GM18511 (cell line): ENCODE measurements at regions not wholly inside any gene's neighbourhood (a gene's known extent, or its start where the extent isn't known, plus 50 kb on each side); places are given as distances from the start of the nearest gene placed in this dataset.

Experiments
- ATAC-seq: cut with Tn5 transposase; IDR thresholded peaks from one replicate; pipeline ENCODE4 v1.9.1; 2021; ENCODE audit warnings: mild to moderate bottlenecking, moderate library complexity; ENCODE audit not compliant: unreplicated experiment

- ATAC-seq = no peak
These were observed 922.8 kb upstream of the MAP3K7 start for GRCh38 chr6:91509711-91510110.

DNA sequence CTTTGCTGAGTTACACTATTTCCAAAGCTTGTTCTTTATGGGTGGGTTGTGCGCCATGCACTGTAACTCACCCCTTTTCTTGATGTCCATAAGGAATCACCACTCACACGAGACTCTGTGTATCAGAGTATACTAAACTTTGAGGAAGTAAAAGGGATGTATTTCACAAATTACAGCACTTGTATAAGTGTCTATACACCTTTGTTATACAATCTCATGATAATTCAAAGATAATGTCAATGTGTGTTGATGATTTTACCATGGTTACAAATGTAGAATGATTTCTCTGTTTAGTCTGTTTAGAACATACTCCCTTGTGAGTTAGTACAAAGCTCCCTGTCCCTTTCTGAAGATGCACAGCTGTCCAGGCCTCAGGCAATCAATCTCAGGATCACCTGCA is 922.2 kb upstream of the MAP3K7 start:
- no peak for ATAC-seq

DNA sequence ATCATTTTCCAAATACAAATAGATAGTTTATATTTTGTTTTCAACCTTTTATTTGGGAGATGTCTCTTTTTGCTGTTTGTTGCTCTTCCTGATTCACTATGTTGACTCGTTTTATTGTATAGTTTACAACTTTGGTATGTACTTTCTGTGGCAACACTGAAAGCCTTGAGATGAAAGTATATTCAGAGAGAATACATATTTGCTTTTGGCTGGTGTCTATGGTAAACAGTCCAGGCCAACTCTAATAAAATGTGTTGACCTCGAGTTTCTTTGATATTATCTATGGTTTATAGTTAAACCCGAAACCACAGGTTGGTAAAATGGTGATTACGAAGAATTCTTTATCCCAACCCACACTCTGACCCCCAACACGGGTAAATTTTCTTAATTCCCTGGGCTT is 919.6 kb upstream of the MAP3K7 start:
- ATAC-seq = no peak

DNA sequence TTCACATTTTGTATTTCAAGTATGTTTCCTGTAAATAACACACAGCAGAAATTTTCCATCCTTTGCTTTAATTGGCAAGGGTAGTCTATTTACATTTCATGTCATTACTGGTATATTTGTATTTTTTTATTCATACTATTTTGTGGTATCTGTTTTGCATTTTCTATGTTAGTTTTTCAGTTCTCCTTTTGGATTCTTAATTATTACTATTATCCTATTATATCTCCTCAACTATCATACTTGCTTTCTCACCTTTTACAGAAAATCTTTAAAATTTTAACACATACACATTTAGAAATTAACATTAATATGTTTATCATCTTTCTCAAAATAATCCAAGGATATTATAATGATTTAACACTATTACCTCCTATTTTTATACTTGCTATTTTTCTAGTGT is 918.3 kb upstream of the MAP3K7 start:
- ATAC-seq = peak; percentile 76

- ATAC-seq = no peak
These were observed 915.1 kb upstream of the MAP3K7 start for GRCh38 chr6:91501930-91502329.

- ATAC-seq = no peak
These were observed 913.9 kb upstream of the MAP3K7 start for GRCh38 chr6:91500689-91501303.

- ATAC-seq = no peak
These were observed 911.7 kb upstream of the MAP3K7 start for GRCh38 chr6:91498576-91498975.

- no peak for ATAC-seq
These were observed 910.9 kb upstream of the MAP3K7 start for GRCh38 chr6:91497770-91498169.

- ATAC-seq = no peak
These were observed 903.9 kb upstream of the MAP3K7 start for GRCh38 chr6:91490671-91491301.

- ATAC-seq = no peak
These were observed 901.0 kb upstream of the MAP3K7 start for GRCh38 chr6:91487696-91488392.

DNA sequence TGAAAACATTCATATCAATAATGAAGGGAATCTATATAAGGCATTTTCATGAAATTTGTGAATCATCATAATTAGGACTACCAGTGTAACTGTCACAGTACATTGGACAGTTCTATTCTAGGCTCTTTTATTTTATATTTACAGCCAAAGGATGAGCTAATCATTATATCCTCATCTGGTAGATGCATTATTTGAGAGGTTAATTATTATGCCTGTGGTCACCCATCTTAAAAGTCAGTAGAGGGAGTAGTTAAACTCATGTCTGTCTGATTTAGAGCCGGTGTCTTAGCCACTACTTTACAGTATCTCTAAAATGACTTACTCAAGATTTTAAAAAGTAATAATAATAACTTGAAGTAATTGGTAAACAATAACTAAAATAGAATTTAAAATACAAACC is 899.3 kb upstream of the MAP3K7 start:
- ATAC-seq = peak; percentile 47

DNA sequence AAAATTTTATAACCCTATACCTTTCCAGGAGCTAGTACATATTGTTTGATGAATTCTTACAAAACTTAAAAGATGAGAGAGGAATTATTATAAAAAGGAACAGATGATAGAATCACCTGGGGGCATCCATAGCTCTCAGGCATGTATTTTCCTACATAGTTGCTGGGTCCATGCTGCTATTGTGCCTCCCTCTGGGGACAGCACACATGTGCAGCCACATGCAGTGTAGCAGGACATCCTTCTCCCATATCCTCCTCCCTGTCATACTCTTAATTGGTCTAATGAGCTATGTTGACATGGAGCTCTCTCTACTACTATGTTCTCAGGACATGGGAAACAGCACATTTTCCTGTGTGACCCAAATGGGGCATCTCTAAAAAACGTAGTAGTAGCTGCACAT is 898.2 kb upstream of the MAP3K7 start:
- ATAC-seq = no peak

DNA sequence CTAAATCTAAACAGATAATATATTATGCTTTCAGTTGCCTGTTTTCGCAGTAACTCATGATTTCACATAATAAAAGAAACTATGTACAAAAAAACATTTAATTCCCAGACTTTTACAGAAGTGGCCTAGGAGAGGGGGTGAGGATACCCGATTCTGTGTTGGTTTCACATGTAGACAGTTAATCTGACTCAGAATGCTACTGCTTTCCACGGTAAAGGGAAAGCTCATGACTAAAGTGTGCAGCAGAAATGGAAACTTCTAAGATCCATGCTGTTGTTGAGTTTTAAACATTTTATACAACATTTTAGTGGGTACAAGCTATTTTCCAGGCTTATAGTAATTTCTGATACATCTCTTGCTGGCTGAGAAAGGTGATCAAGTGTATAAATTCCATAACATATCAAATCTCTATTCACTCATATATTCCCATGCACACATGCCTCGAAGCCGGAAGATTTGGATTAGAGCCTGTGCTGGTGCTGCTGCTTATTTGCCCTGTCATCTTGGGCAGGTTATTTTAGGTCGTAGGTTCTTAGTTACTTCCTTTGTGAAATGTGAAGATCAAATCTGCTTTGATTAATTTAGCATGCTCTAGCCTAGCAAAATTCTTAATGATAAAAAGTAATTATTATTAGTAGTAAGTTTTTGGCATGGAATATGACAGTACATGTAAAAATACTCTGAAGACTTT is 896.7 kb upstream of the MAP3K7 start:
- ATAC-seq = peak; percentile 56

DNA sequence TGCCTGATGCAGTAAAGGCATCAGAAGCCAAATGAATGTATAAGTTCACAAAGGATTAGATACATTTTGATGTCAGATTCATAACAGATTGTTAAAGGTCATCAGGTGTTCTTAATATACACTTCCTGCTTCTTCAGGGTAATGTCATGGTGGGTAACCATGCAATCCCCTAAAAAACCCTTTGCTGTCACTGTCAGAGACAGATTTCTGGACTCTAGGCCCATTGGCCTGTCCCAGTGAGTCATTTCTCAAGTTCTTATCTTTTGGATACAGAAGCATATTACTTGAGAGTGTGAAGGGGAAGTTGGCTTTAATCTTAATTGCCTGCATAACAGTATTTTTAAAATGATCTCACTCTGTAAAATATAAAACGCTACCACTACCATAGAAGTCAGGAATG is 895.6 kb upstream of the MAP3K7 start:
- ATAC-seq = peak; percentile 64

DNA sequence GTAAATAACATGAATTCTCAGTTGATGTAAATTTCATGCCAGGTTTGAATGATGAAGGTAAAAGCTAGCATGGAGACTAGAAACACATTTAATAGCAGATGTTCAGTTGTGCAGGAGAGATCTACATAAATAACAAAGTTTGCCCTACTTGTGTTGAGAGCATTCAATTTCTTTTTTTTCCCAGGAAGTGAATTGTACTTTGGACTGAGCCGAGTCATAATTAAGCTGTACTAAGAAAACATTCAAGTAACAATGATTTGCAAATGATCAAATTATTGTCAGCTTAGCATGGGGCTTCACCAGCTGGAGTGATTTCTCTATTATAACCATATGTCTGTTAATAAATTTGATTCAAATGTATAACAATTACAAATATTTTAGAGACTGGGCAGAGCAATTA is 893.5 kb upstream of the MAP3K7 start:
- no peak for ATAC-seq

- no peak for ATAC-seq
These were observed 890.8 kb upstream of the MAP3K7 start for GRCh38 chr6:91477688-91478087.

DNA sequence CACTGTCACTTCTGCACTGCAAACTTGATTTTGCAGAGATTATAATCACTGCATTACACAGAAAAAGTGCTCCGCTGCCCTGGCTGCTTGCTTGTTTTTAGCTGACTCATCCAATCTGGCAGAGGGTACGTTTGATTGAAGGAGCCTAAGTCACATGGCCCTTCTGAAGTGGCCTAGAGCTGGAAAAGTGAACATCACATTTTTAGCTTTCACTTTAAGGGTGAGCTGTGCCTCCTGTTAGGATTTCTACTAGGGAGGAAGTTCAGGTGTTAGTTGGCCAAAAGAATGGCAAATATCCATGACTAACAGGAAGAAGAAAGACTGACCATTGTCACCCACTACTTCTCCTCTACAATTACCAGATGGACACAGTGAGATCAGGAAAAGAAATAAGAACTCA is 889.1 kb upstream of the MAP3K7 start:
- peak; percentile 83 for ATAC-seq

DNA sequence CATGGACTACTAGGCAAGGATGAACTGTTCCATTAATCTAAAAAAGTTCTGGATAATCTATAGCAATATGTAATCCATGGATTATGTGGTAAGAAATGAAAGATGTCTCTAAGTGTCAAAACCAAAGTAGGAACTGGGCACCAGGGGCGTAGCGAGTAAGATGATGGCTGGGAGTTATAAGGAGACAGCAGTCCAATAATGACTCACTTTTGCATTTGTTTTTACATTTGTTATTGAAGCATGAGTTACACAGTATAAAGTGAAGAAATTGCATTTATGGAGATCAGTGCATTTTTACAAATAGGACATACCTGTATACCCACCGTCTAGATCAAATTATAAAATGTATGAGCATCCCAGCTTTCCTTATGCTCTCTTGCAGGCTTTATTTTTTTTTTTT is 878.5 kb upstream of the MAP3K7 start:
- no peak for ATAC-seq

DNA sequence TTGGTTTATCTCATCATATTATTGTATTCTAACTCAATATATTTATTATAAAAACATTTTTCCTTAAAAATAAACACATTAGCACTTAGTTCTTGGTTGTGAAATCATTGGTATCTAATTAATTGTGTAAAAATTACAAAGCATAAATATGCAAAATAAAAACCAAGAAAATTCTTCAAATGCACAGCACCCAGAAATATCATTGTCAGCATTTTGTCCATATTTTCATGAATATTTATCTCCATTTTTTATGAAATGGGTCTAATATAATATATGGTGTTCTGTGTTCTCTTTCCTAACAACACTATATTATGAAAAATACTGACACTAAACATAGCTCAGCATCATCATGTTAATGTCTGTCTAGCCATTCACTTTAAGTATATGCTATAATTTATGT is 877.8 kb upstream of the MAP3K7 start:
- ATAC-seq = no peak

GRCh38 chr6:91464201-91464600 is 877.3 kb upstream of the MAP3K7 start:
- ATAC-seq = peak; percentile 75

DNA sequence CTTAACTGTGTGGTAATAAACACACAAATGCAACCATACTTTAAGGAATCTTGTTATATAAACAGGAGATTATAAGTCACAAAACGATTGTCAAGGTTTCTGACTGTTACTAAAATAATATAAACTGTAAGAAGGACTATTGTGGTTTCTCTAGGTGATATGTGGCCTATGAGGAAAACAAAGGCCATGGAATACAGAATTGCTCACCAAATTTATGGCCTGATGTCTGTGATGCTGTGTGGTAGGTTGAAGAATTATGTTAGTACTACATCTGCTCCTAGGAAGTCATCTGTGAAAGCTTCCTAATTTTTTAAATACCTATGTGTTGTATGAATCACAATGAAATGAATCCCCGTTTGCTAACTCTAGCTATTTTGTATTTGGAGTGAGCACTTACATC is 875.4 kb upstream of the MAP3K7 start:
- no peak for ATAC-seq
